IMR-90 (cell line): ENCODE measurements at regions not wholly inside any gene's neighbourhood (a gene's known extent, or its start where the extent isn't known, plus 50 kb on each side); places are given as distances from the start of the nearest gene placed in this dataset.

Source experiments
- ATAC-seq: fragments of 200-7000 bp; cut with Tn5 transposase; 2 replicates; pipeline ENCODE4 v1.9.1; 2020; ENCODE audit warnings: low read depth, mild to moderate bottlenecking, moderate library complexity
- BruUV-seq: library from RNA; stranded (reverse); fragments of 400-500 nt; replicated peaks from 2 replicates; lab custom pipeline; 2021; lab: Mats Ljungman, UMichigan
- CTCF ChIA-PET: fragments of 300-600 bp; formaldehyde crosslinking; extraction: SDS; loops from one replicate; lab custom pipeline; 2021; ENCODE audit warnings: antibody characterized with exemption; lab: Yijun Ruan, JAX
- POLR2A ChIA-PET: fragments of 300-600 bp; sonication (Branson Sonifier 250); formaldehyde crosslinking; loops from one replicate; lab custom pipeline; 2022; ENCODE audit warnings: antibody characterized with exemption; ENCODE audit not compliant: unreplicated experiment; lab: Charles Lee
- DNase-seq: peaks from one replicate; pipeline ENCODE4 v3.0.0; 2013
- H2AFZ ChIP-seq: replicated peaks from 2 replicates; pipeline ENCODE3; 2013; ENCODE audit warnings: low read length, mild to moderate bottlenecking; ENCODE audit not compliant: poor library complexity
- H2AK5ac ChIP-seq: 2 replicates; pipeline ENCODE4 v1.6.1; 2013; ENCODE audit warnings: low read depth, low read length, inconsistent platforms
- H2AK9ac ChIP-seq: replicated peaks from 2 replicates; pipeline ENCODE3; 2013; ENCODE audit warnings: mild to moderate bottlenecking, low read depth, low read length, moderate library complexity; ENCODE audit not compliant: poor library complexity
- H2BK120ac ChIP-seq: 2 replicates; pipeline ENCODE4 v1.6.1; 2013; ENCODE audit warnings: low read depth, low read length, inconsistent platforms
- H2BK15ac ChIP-seq: 3 replicates; pipeline ENCODE4 v1.6.1; 2013; ENCODE audit warnings: low read depth, low read length, inconsistent platforms
- H2BK20ac ChIP-seq: 2 replicates; pipeline ENCODE4 v1.6.1; 2013; ENCODE audit warnings: low read depth, mild to moderate bottlenecking, inconsistent platforms, low read length, moderate library complexity
- H2BK5ac ChIP-seq: 2 replicates; pipeline ENCODE4 v1.6.1; 2013; ENCODE audit warnings: mild to moderate bottlenecking, low read depth, low read length, inconsistent platforms; ENCODE audit not compliant: poor library complexity, severe bottlenecking
- H3K14ac ChIP-seq: replicated peaks from 2 replicates; pipeline ENCODE4 v1.6.1; 2013; ENCODE audit warnings: low read depth, low read length, inconsistent platforms
- H3K18ac ChIP-seq: 2 replicates; pipeline ENCODE4 v1.6.1; 2013; ENCODE audit warnings: low read depth, low read length, control low read depth
- H3K23ac ChIP-seq: 2 replicates; pipeline ENCODE4 v1.6.1; 2013; ENCODE audit warnings: low read depth, low read length, inconsistent platforms
- H3K27ac ChIP-seq: 2 replicates; pipeline ENCODE4 v1.5.1; 2013; ENCODE audit warnings: mild to moderate bottlenecking, control low read depth, low read length; ENCODE audit not compliant: insufficient read depth
- H3K27me3 ChIP-seq: 2 replicates; pipeline ENCODE4 v1.6.1; 2013; ENCODE audit warnings: low read length; ENCODE audit not compliant: control insufficient read depth, insufficient read depth
- H3K36me3 ChIP-seq: 2 replicates; pipeline ENCODE4 v1.6.1; 2013; ENCODE audit warnings: low read length, mixed read lengths; ENCODE audit not compliant: control insufficient read depth, insufficient read depth
- H3K4ac ChIP-seq: 2 replicates; pipeline ENCODE4 v1.6.1; 2013; ENCODE audit warnings: low read depth, low read length, inconsistent platforms
- H3K4me1 ChIP-seq: 2 replicates; pipeline ENCODE4 v1.6.1; 2013; ENCODE audit warnings: low read length, mixed read lengths; ENCODE audit not compliant: control insufficient read depth, insufficient read depth
- H3K4me2 ChIP-seq: 2 replicates; pipeline ENCODE4 v1.6.1; 2013; ENCODE audit warnings: low read depth, mild to moderate bottlenecking, control low read depth, low read length, moderate library complexity
- H3K4me3 ChIP-seq: 2 replicates; pipeline ENCODE4 v1.5.1; 2013; ENCODE audit warnings: low read depth, mild to moderate bottlenecking, control low read depth, low read length, moderate library complexity; ENCODE audit not compliant: insufficient read depth
- H3K56ac ChIP-seq: 2 replicates; pipeline ENCODE4 v1.6.1; 2013; ENCODE audit warnings: low read length, inconsistent platforms; ENCODE audit not compliant: insufficient read depth; ENCODE audit errors: extremely low read depth
- H3K79me1 ChIP-seq, 2 experiments: 2 replicates each; pipeline ENCODE4 v1.6.1; 2013; ENCODE audit warnings: low read length in 2 of 2, inconsistent platforms in 1 of 2, low read depth in 1 of 2
- H3K9ac ChIP-seq: 2 replicates; pipeline ENCODE4 v1.6.1; 2013; ENCODE audit warnings: low read depth, low read length, control low read depth
- H3K9me1 ChIP-seq: 2 replicates; pipeline ENCODE4 v1.6.1; 2013; ENCODE audit warnings: low read length, inconsistent platforms; ENCODE audit not compliant: insufficient read depth
- H3K9me3 ChIP-seq: 2 replicates; pipeline ENCODE4 v1.6.1; 2013; ENCODE audit warnings: low read length; ENCODE audit not compliant: control insufficient read depth, insufficient read depth
- H4K20me1 ChIP-seq: 2 replicates; pipeline ENCODE4 v1.6.1; 2013; ENCODE audit warnings: low read length, inconsistent platforms; ENCODE audit not compliant: insufficient read depth
- H4K5ac ChIP-seq: 2 replicates; pipeline ENCODE4 v1.6.1; 2013; ENCODE audit warnings: mild to moderate bottlenecking, low read depth, low read length, control low read depth
- H4K8ac ChIP-seq, 2 experiments: 2 replicates each; pipeline ENCODE4 v1.6.1; 2013; ENCODE audit warnings: low read depth in 2 of 2, low read length in 2 of 2, control low read depth in 1 of 2, inconsistent platforms in 1 of 2
- H4K91ac ChIP-seq: 2 replicates; pipeline ENCODE4 v1.6.1; 2013; ENCODE audit warnings: low read depth, low read length, inconsistent platforms; ENCODE audit not compliant: insufficient read depth
- CEBPB ChIP-seq: IDR thresholded peaks from 2 replicates; pipeline ENCODE4 v1.6.1; 2012; ENCODE audit warnings: low read depth, low read length, improper control_type of control experiment
- FOS ChIP-seq: fragments of 150-350 bp; IDR thresholded peaks from 2 replicates; pipeline ENCODE4 v1.6.1; 2016; ENCODE audit warnings: low read depth, low read length
- RCOR1 ChIP-seq: IDR thresholded peaks from 2 replicates; pipeline ENCODE4 v1.6.1; 2012; ENCODE audit warnings: mild to moderate bottlenecking, low read length, improper control_type of control experiment; ENCODE audit not compliant: insufficient replicate concordance
- WGBS, 2 experiments: methylation state at CpG; one replicate each; pipeline versions ENCODE4 v1.1.5 to v1.1.7; 2013; ENCODE audit warnings: missing lambda C conversion rate in 2 of 2; ENCODE audit not compliant: insufficient read length in 1 of 2; ENCODE audit errors: extremely low coverage in 2 of 2; 5-methylcytosine and 5-hydroxymethylcytosine counted together
- dilution Hi-C: fragments of 300-500 bp; cut with HindIII; formaldehyde crosslinking; loops from one replicate; pipeline ENCODE4 v1.14.3; 2018; ENCODE audit warnings: low sequenced_read_pairs; ENCODE audit not compliant: unreplicated experiment
- in situ Hi-C: fragments of 300-500 bp; cut with MboI; formaldehyde crosslinking; loops from 3 replicates; pipeline ENCODE4 v1.14.3; 2019; ENCODE audit warnings: low sequenced_read_pairs, inconsistent platforms, mixed read lengths
- intact Hi-C: fragments of 100-400 bp; cut with micrococcal nuclease; formaldehyde crosslinking; loops from 2 replicates; pipeline ENCODE4 v1.10.0; 2022

- POLR2A ChIA-PET: interaction anchor here (0.9 kb wide), 1 partner anchor 18 kb away, joined by 3 read pairs; no protein-coding TSS in a partner anchor
- no peaks in the 10 kb centered on the region for H3K27me3 ChIP-seq
- H2AFZ ChIP-seq: peak overlapping the region; percentile 82
- TF ChIP-seq FOS (peak; percentile 85), RCOR1 (no peak), CEBPB (no peak)
- H3K9me3 ChIP-seq: no peaks in the 10 kb centered on the region
- H3K4me1 ChIP-seq: peaks cover 3% of the 10 kb centered on the region
- H4K8ac ChIP-seq: peak overlapping the region; percentile 2 to 49; a peak in 3 of 4 replicates
- 0 out of 2 replicates have a peak overlapping the region, but pooled peaks have one; percentile 22 for H3K56ac ChIP-seq
- CTCF ChIA-PET: no interaction called here
- peak overlapping the region; percentile 55; the same call in 1 of the 2 replicates for H3K4me2 ChIP-seq
- BruUV-seq: no TSS peak
- H3K4me3 ChIP-seq: no peak overlapping the region
- intact Hi-C loops: no loop called here
- no peak overlapping the region for H2AK9ac ChIP-seq
- H3K27ac ChIP-seq: peak overlapping the region; percentile 58; the same call in 1 of the 2 replicates
- peak overlapping the region; percentile 25; the same call in 1 of the 2 replicates for H4K5ac ChIP-seq
- peak overlapping the region; percentile 26; the same call in 1 of the 2 replicates for H3K23ac ChIP-seq
- no CpG with 5 or more reads among the region's 5 CpGs for WGBS, 2 experiments
- H4K20me1 ChIP-seq: no peaks in the 10 kb centered on the region
- H2BK15ac ChIP-seq: peak overlapping the region; percentile 72; the same call in 2 of the 3 replicates
- dilution Hi-C loops: no loop called here
- H3K14ac ChIP-seq: peak overlapping the region; percentile 77
- H3K36me3 ChIP-seq: no peaks in the 10 kb centered on the region
- peak overlapping the region; percentile 67; the same call in 1 of the 2 replicates for H3K18ac ChIP-seq
- peak overlapping the region; percentile 54 for H4K91ac ChIP-seq
- peak; percentile 93 for DNase-seq
- peak overlapping the region; percentile 68 for H2AK5ac ChIP-seq
- H3K79me1 ChIP-seq: no peaks in the 10 kb centered on the region
- peaks cover 8% of the 10 kb centered on the region for H3K9me1 ChIP-seq
- no peak overlapping the region for H3K9ac ChIP-seq
- H3K4ac ChIP-seq: peak overlapping the region; percentile 72
- H2BK5ac ChIP-seq: peak overlapping the region; percentile 95
- peak overlapping the region; percentile 84 for H2BK120ac ChIP-seq
- peak; percentile 93 for ATAC-seq
- in situ Hi-C loops: no loop called here
- H2BK20ac ChIP-seq: peak overlapping the region; percentile 96
These were observed 129.7 kb downstream of the DUSP10 start for GRCh38 chr1:221612047-221612777.
